ENCODE measurements at regions not wholly inside any gene's neighbourhood (a gene's known extent, or its start where the extent isn't known, plus 50 kb on each side); places are given as distances from the start of the nearest gene placed in this dataset.

DNA sequence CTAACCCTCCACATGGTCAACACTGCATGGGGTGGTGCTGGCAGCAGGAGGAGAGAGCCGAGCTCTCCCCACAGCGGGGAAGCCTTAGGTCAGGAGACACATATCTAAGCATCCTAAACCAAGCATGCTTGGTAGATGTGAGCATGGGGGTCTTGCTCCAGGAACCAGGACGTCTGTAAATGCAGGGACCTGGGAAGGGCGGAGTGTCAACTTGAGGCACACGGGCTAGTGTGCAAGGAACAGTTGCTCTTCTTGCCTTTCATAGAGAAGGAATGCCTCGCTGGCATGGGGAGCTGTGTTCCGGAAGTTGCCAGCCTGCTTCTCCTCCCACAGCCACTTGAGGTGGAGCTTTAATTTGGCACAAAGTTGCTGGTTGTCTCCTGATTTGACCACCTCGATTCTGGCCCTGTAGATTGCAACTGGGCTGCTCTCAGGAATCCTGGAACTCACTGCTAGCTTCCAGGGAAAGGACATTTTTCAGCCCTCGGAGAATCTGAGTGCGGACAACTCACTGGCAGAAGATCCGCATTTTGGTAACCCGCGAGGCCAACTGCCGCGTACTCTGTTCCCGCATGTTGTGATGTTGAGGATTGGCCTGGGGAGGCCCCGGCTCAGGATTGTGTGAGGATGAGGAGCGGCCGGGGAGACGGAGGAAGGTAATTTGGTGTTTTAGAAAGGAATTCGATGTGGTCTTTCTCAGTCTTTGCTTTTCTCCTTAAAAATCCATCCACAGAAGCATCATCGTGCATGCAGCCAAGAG lies 370.3 kb upstream of the IRX1 start:
- Histone ChIP-seq H3K79me1 (ENCODE audit: low read depth, low read length) (no peaks in the 10 kb centered on the region), H2BK120ac (replicated peaks; ENCODE audit: low read depth, low read length) (peak overlapping the region; percentile 9), H2BK5ac (ENCODE audit: low read depth, low read length) (no peak overlapping the region), H3K23ac (ENCODE audit: insufficient read length) (no peak overlapping the region), H2BK12ac (ENCODE audit: low read depth, low read length) (no peak overlapping the region), H3K23me2 (ENCODE audit: low read depth, low read length) (no peaks in the 10 kb centered on the region), H3K27ac (ENCODE audit: low read depth, low read length) (no peak overlapping the region), H3K9ac (replicated peaks in 1 of 4; ENCODE audit: extremely low read depth in 1 of 4, low read depth in 3 of 4, low read length in 3 of 4) (no peak overlapping the region), H4K20me1 (replicated peaks in 1 of 2; ENCODE audit: control insufficient read depth in 1 of 2, insufficient read depth in 2 of 2, low read length in 2 of 2) (peaks cover 0 to 2% of the 10 kb centered on the region in 2 experiments), H3K79me2 (ENCODE audit: control insufficient read depth in 1 of 2, insufficient read depth in 2 of 2, low read length in 2 of 2) (no peaks in the 10 kb centered on the region), H2AFZ (ENCODE audit: low read length) (no peak overlapping the region), H3K36me3 (ENCODE audit: control insufficient read depth in 2 of 4, insufficient read depth in 4 of 4, low read length in 3 of 4) (no peaks in the 10 kb centered on the region), H3K4ac (replicated peaks; ENCODE audit: insufficient read length, low read depth, low read length) (no peak overlapping the region), H4K8ac (ENCODE audit: extremely low read depth, insufficient read depth, low read length) (no peak overlapping the region), H3K27me3 (replicated peaks in 1 of 4; ENCODE audit: control insufficient read depth in 3 of 4, extremely low read depth in 1 of 4, insufficient read depth in 3 of 4, low read length in 3 of 4) (no peaks in the 10 kb centered on the region), H3K4me3 (ENCODE audit: extremely low read depth in 1 of 4, insufficient read depth in 2 of 4, low read depth in 3 of 4, low read length in 4 of 4) (no peak overlapping the region), H3K18ac (ENCODE audit: extremely low read depth, low read length) (no peak overlapping the region; the same call in 1 of the 2 replicates), H3K14ac (ENCODE audit: insufficient read length) (no peak overlapping the region), H4K91ac (replicated peaks; ENCODE audit: insufficient read length, low read length) (no peak overlapping the region), H2BK20ac (ENCODE audit: low read length) (no peak overlapping the region), H3K4me2 (ENCODE audit: insufficient read depth in 1 of 2, low read depth in 2 of 2, low read length in 2 of 2) (no peak overlapping the region), H4K5ac (ENCODE audit: insufficient read length, low read depth, low read length) (no peak overlapping the region), H2AK5ac (ENCODE audit: low read depth, low read length) (no peak overlapping the region), H2BK15ac (ENCODE audit: low read length) (no peak overlapping the region), H3K56ac (replicated peaks; ENCODE audit: insufficient read length, low read depth, low read length) (no peak overlapping the region), H3K9me3 (ENCODE audit: insufficient read depth in 2 of 2, low read depth in 1 of 2, low read length in 1 of 2) (no peaks in the 10 kb centered on the region), H3K4me1 (replicated peaks in 1 of 4; ENCODE audit: control insufficient read depth in 3 of 4, insufficient read depth in 4 of 4, low read length in 3 of 4) (peaks cover 0 to 4% (median 0%) of the 10 kb centered on the region in 4 experiments; a peak in 2 of 7 replicates)
- 93% methylated on average over 22 of the region's 22 CpGs; no CpG with 5 or more reads in 1 of the 2 experiments for WGBS, 2 experiments (ENCODE audit: extremely low coverage in 1 of 2, insufficient coverage in 1 of 2, insufficient read length in 1 of 2, insufficient replicate concordance in 2 of 2, low coverage in 1 of 2, low lambda C conversion rate in 2 of 2, missing lambda C conversion rate in 1 of 2)
- ChIA-PET POLR2A (ENCODE audit: partially characterized antibody) (no interaction called here), CTCF (ENCODE audit: partially characterized antibody) (interaction anchor here (0.5 to 1.8 kb wide), 2 partner anchors 11 to 924 kb away, joined by 3 to 4 read pairs; no protein-coding TSS in a partner anchor)
- FAIRE-seq (no peak), DNase-seq (ENCODE audit: low read depth in 1 of 2, low spot score in 2 of 2) (no peak)
- TF ChIP-seq MAFK (IDR thresholded peaks at IDR 0.05; ENCODE audit: low read depth, low read length), result no peak
- no peak for TF ChIP-seq SAP30 (IDR thresholded peaks at IDR 0.05; ENCODE audit: insufficient read depth, insufficient replicate concordance, low read length)
- TF ChIP-seq SIN3A (conservative IDR thresholded peaks at IDR 0.05 in 1 of 2, IDR thresholded peaks at IDR 0.05 in 1 of 2; ENCODE audit: low read depth in 1 of 2, low read length in 2 of 2), result no peak
- TF ChIP-seq BRCA1 (IDR thresholded peaks at IDR 0.05; ENCODE audit: low read depth, low read length), result no peak
- TF ChIP-seq HDAC6 (IDR thresholded peaks at IDR 0.05; ENCODE audit: low read depth, low read length), result no peak
- TF ChIP-seq POU5F1 (IDR thresholded peaks at IDR 0.05; ENCODE audit: low read depth, low read length), result no peak
- no peak for TF ChIP-seq RFX5 (IDR thresholded peaks at IDR 0.05; ENCODE audit: borderline replicate concordance, low read depth, low read length)
- no peak for TF ChIP-seq CBX5 (IDR thresholded peaks at IDR 0.05; ENCODE audit: low read depth, low read length)
- no peak for TF ChIP-seq PHF8 (conservative IDR thresholded peaks at IDR 0.05; ENCODE audit: low read depth, low read length)
- TF ChIP-seq SRF (IDR thresholded peaks at IDR 0.05; ENCODE audit: low read depth, low read length), result no peak
- no peak for TF ChIP-seq SP4 (IDR thresholded peaks at IDR 0.05; ENCODE audit: low read length)
- TF ChIP-seq BCL11A (IDR thresholded peaks at IDR 0.05; ENCODE audit: low read depth in 2 of 2, low read length in 2 of 2), result no peak
- TF ChIP-seq RNF2 (IDR thresholded peaks at IDR 0.05; ENCODE audit: borderline replicate concordance, low read depth, low read length, missing control alignments, poor library complexity, severe bottlenecking), result no peak
